Smooth muscle cell (in vitro differentiated cells): ENCODE measurements at regions not wholly inside any gene's neighbourhood (a gene's known extent, or its start where the extent isn't known, plus 50 kb on each side); places are given as distances from the start of the nearest gene placed in this dataset.

Experiments
- DNase-seq: peaks from one replicate; lab custom pipeline; 2025; ENCODE audit not compliant: unreplicated experiment; lab: John Stamatoyannopoulos, UW
- H2AFZ ChIP-seq: fragments of 200-600 bp; sonication (generic); 2 replicates; pipeline ENCODE4 v1.6.0; 2016; ENCODE audit warnings: antibody characterized with exemption, low read depth, mild to moderate bottlenecking
- H3F3A ChIP-seq: fragments of 200-600 bp; sonication (generic); 2 replicates; pipeline ENCODE4 v1.6.0; 2017; ENCODE audit warnings: antibody characterized with exemption, low read depth
- H3K27ac ChIP-seq: fragments of 200-600 bp; sonication (generic); 2 replicates; pipeline ENCODE4 v1.5.1; 2016; ENCODE audit warnings: low read depth, mild to moderate bottlenecking
- H3K27me3 ChIP-seq: fragments of 200-600 bp; sonication (generic); 2 replicates; pipeline ENCODE4 v1.6.1; 2016; ENCODE audit warnings: low read depth, mild to moderate bottlenecking
- H3K36me3 ChIP-seq: fragments of 200-600 bp; sonication (generic); 2 replicates; pipeline ENCODE4 v1.5.1; 2016; ENCODE audit warnings: low read depth
- H3K4me1 ChIP-seq: fragments of 200-600 bp; sonication (generic); 2 replicates; pipeline ENCODE4 v1.5.1; 2016; ENCODE audit warnings: low read depth
- H3K4me2 ChIP-seq: fragments of 200-600 bp; sonication (generic); 2 replicates; pipeline ENCODE4 v1.6.0; 2016; ENCODE audit warnings: mild to moderate bottlenecking
- H3K4me3 ChIP-seq: fragments of 200-600 bp; sonication (generic); 2 replicates; pipeline ENCODE4 v1.5.1; 2016; ENCODE audit warnings: mild to moderate bottlenecking
- H3K79me2 ChIP-seq: fragments of 200-600 bp; sonication (generic); 2 replicates; pipeline ENCODE4 v1.6.0; 2016; ENCODE audit warnings: low read depth, mild to moderate bottlenecking
- H3K9ac ChIP-seq: fragments of 200-600 bp; sonication (generic); 2 replicates; pipeline ENCODE4 v1.6.0; 2016; ENCODE audit warnings: low read depth
- H3K9me3 ChIP-seq: fragments of 200-600 bp; sonication (generic); replicated peaks from 2 replicates; pipeline ENCODE4 v1.5.1; 2016; ENCODE audit warnings: low read depth
- H4K20me1 ChIP-seq: fragments of 200-600 bp; sonication (generic); 2 replicates; pipeline ENCODE4 v1.6.0; 2016; ENCODE audit warnings: low read depth
- CTCF ChIP-seq: fragments of 200-600 bp; sonication (generic); IDR thresholded peaks from 2 replicates; pipeline ENCODE4 v1.5.1; 2017; ENCODE audit warnings: borderline replicate concordance, mild to moderate bottlenecking, antibody characterized with exemption; ENCODE audit not compliant: insufficient read depth, poor library complexity, severe bottlenecking
- WGBS: methylation state at CpG from one replicate; pipeline ENCODE4 v1.1.7; 2016; ENCODE audit warnings: low lambda C conversion rate; 5-methylcytosine and 5-hydroxymethylcytosine counted together

- H3K4me3 ChIP-seq = no peak overlapping the region
- no peak overlapping the region for H3K9ac ChIP-seq
- H3F3A ChIP-seq = no peaks in the 10 kb centered on the region
- TF ChIP-seq CTCF = no peak
- no peaks in the 10 kb centered on the region for H3K27me3 ChIP-seq
- no peak overlapping the region for H3K4me2 ChIP-seq
- no peaks in the 10 kb centered on the region for H3K9me3 ChIP-seq
- 93% methylated on average over 5 of the region's 5 CpGs for WGBS
- no peaks in the 10 kb centered on the region for H3K36me3 ChIP-seq
- no peaks in the 10 kb centered on the region for H4K20me1 ChIP-seq
- no peak overlapping the region for H3K27ac ChIP-seq
- no peak for DNase-seq
- no peaks in the 10 kb centered on the region for H3K79me2 ChIP-seq
- no peaks in the 10 kb centered on the region for H3K4me1 ChIP-seq
- no peak overlapping the region for H2AFZ ChIP-seq
Observed at GRCh38 chr19:31979362-31979761, 366.0 kb upstream of the ZNF507 start.

GRCh38 chr19:31979949-31980670, 365.3 kb upstream of the ZNF507 start:
- Histone ChIP-seq H4K20me1 (no peaks in the 10 kb centered on the region), H3K27me3 (no peaks in the 10 kb centered on the region), H3K79me2 (no peaks in the 10 kb centered on the region), H3K4me3 (no peak overlapping the region), H3K9me3 (no peaks in the 10 kb centered on the region), H3K4me1 (no peaks in the 10 kb centered on the region), H3K27ac (no peak overlapping the region), H3K9ac (no peak overlapping the region), H2AFZ (no peak overlapping the region), H3K36me3 (no peaks in the 10 kb centered on the region), H3F3A (no peaks in the 10 kb centered on the region), H3K4me2 (no peak overlapping the region)
- DNase-seq = no peak
- WGBS = 93% methylated on average over 23 of the region's 23 CpGs
- no peak for TF ChIP-seq CTCF

- no peak for TF ChIP-seq CTCF
- no peaks in the 10 kb centered on the region for H3F3A ChIP-seq
- no peak overlapping the region for H3K4me3 ChIP-seq
- no peaks in the 10 kb centered on the region for H3K4me1 ChIP-seq
- H3K27me3 ChIP-seq = no peaks in the 10 kb centered on the region
- 77% methylated on average over 5 of the region's 5 CpGs for WGBS
- no peak overlapping the region for H3K4me2 ChIP-seq
- no peaks in the 10 kb centered on the region for H3K79me2 ChIP-seq
- H2AFZ ChIP-seq = no peak overlapping the region
- H3K9me3 ChIP-seq = no peaks in the 10 kb centered on the region
- H3K36me3 ChIP-seq = no peaks in the 10 kb centered on the region
- no peaks in the 10 kb centered on the region for H4K20me1 ChIP-seq
- no peak overlapping the region for H3K9ac ChIP-seq
- DNase-seq = no peak
- H3K27ac ChIP-seq = no peak overlapping the region
Observed at GRCh38 chr19:31980796-31981195, 364.6 kb upstream of the ZNF507 start.

GRCh38 chr19:31981545-31981944, 363.9 kb upstream of the ZNF507 start:
- WGBS = 85% methylated on average over 2 of the region's 2 CpGs
- H3K27me3 ChIP-seq = no peaks in the 10 kb centered on the region
- H3K9ac ChIP-seq = no peak overlapping the region
- no peaks in the 10 kb centered on the region for H3K36me3 ChIP-seq
- H2AFZ ChIP-seq = no peak overlapping the region
- no peaks in the 10 kb centered on the region for H3K79me2 ChIP-seq
- TF ChIP-seq CTCF = no peak
- no peak overlapping the region for H3K27ac ChIP-seq
- H3K4me2 ChIP-seq = no peak overlapping the region
- H3K4me1 ChIP-seq = no peaks in the 10 kb centered on the region
- H4K20me1 ChIP-seq = no peaks in the 10 kb centered on the region
- DNase-seq = no peak
- no peak overlapping the region for H3K4me3 ChIP-seq
- no peaks in the 10 kb centered on the region for H3K9me3 ChIP-seq
- no peaks in the 10 kb centered on the region for H3F3A ChIP-seq
